GM18505 (cell line): ENCODE measurements at regions not wholly inside any gene's neighbourhood (a gene's known extent, or its start where the extent isn't known, plus 50 kb on each side); places are given as distances from the start of the nearest gene placed in this dataset.

Experiments used
- ATAC-seq: cut with Tn5 transposase; IDR thresholded peaks from one replicate; pipeline ENCODE4 v1.9.1; 2021; ENCODE audit not compliant: unreplicated experiment
- POLR2A ChIP-seq: IDR thresholded peaks from 4 replicates; pipeline ENCODE4 v1.6.1; 2011; ENCODE audit warnings: borderline replicate concordance; ENCODE audit not compliant: insufficient read depth, insufficient read length; ENCODE audit errors: extremely low read depth

DNA sequence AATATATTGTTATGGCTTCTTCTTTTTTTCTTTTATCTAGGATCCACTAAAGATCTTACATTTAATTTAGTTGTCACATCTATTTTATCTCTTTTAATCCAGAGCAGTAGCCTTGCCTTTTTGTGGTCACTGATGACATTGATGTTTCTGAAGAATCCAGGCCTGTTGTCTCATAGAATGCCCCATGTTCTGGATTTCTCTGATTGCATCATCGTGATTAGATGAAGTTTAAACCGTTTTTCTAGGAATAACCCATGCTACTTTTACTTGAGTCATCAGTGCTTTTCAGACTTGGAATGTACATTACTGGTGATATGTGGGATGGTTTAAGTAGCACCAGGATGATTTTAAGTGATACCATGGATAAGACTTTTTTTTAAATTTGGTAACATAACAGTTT lies 106.4 kb upstream of the CES5A start:
- ATAC-seq: no peak
- TF ChIP-seq POLR2A: no peak

DNA sequence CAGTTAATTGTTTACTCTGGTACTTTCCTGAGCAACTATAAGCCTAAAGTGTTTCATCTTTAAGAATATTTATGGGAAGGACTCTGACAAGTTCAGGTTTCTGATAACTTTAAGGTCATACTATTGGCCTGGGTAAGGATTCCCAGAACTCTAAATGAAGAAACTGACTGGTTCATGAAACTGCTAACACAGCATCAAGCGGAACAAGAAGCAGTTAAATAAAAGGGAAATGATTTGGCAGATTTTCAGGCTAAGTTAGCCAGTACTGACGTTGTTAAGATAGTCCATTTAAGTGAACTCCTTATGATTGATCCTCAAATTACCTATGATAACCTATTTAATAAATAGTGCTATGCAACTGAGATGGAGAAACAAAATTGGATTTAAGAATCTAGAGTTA lies 101.6 kb upstream of the CES5A start:
- no peak for TF ChIP-seq POLR2A
- ATAC-seq: no peak

DNA sequence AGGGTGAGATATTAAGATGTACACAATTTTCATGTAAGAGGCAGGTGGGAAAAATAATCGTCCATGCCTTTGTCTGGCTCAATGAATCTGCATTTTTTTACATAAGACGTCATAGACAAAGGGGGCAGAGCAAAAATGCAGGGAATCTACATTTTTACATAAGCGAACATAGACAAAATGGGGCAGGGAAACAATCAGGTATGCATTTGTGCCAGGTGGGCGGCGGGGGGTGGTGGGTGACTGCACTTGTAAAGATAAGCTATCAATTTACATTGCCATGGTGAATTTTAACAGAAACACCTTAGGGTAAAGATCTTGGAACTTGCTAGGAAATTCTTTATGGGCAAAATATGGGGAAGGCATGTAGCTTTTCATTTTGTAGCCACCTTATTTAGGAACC lies 96.3 kb upstream of the CES5A start:
- no peak for TF ChIP-seq POLR2A
- no peak for ATAC-seq

DNA sequence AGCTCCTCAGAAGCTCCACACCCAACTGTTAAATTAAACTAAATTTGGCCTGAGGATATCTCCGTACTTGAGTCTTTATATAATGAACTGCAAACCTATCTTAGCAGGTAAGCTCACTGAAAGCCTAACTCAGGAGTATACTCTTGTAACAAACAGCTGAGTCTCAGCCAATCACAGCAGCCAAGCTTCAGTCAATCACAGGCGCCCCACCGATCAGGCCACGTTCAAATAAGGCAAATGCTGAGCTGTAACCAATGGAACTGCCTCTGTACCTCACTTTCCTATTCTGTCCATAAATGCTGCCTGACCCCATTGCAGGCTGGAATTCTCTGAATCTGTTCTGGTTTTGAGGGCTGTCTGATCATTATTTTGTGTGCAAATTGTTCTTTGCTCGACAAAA lies 93.0 kb upstream of the CES5A start:
- no peak for TF ChIP-seq POLR2A
- ATAC-seq: no peak

DNA sequence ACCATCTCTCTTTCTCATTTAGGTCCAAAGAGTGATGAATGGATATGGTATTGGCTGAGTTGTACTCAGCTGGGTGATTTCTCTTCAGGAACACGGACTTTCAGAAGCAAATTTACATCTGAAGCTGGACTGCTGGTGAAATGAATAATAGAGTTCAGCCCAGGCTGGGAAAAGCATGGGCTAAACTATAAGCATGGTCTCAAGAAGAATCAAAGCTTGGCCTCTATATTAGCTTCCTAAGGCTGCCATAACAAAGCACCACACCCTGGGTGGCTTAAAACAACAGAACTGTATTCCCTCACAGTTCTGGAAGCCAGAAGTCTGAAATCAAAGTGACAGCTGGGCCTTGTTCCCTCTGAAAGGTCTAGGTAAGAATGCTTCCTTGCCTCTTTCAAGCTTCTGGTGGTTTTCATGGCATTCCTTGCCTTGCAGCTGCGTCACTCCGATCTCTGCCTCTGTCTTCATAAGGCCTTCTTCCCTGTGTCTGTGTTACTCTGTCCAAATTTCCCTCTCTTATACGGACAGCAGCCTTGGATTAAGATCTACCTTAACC lies 89.8 kb upstream of the CES5A start:
- TF ChIP-seq POLR2A: no peak
- no peak for ATAC-seq

DNA sequence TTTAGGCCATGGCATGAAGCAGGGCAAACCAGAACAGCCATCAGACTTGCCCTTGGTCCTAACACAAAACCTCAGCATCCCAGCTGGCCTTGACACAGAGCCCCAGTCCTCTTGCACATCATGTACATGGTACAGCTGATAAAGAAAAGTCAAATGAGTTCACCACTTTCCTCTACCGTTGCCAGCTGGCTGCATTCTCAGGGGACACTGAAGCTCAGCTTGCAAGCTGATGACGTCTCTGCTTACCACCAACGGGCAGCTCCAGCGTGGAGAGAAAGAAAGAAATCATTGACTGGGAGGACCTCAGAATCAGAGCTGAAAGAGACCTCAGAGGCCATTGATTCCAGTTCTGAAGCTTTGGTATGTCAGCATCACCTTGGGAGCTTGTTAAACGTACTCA lies 80.7 kb upstream of the CES5A start:
- TF ChIP-seq POLR2A: no peak

DNA sequence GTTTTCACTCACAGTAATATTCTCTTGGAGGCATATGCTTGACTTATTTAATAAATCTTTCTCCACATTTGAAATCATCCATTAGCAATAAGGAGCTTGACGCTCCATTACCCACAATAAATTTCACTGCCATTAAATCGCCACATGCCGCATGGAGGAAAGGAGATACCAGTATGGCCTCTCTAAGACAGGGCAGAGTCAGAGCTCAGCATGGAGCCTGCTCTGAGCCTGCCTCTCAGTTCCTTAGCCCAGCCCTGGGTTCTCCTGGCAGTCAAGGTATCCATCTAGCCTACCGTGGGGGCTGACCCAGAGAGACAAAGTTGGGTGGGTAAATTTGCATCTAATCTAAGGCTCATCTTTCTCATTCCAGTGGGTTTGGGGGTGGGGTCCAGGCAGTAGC lies 80.3 kb upstream of the CES5A start:
- no peak for ATAC-seq
- no peak for TF ChIP-seq POLR2A

More for the DNA sequence above, 80.7 kb upstream of the CES5A start:
- no peak for ATAC-seq

DNA sequence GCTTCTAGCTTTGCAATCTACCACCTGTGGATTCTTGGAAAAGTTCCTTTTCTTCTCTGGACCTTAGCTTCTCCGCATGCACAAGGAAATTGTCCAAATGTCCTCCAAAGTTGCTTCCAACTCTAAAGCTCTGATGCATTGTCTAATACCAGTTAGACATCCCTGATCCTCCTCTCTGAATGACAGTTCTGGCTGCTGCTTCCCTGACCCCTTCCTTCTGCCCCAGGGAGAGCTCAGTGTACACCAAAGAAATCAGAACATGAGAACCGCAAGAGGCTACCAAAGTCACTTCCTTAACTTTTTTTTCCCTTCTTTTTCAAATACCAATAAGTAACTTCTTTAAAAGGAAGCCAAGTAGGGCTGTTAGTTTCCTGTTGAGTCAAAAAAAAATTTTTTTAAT lies 79.7 kb upstream of the CES5A start:
- TF ChIP-seq POLR2A: no peak
- ATAC-seq: no peak

DNA sequence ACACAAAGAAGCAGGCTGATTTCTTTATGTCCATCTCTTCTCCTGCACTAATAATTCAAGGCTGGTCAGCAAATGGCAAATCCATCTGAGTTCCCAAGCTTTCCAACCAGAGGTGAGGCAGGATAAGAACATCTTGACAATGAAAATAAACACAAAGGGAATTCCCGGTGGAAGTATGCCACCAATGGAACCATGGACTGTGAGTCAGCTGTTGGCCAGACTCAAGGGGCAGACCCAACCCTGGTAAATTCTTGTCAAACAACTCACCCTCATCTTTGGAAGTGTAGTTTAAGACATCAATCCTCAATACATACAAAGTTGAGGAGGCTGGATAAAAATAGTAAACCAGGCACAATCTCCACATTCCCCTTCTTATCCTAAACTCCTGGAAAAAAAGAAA lies 74.3 kb upstream of the CES5A start:
- no peak for ATAC-seq
- no peak for TF ChIP-seq POLR2A

DNA sequence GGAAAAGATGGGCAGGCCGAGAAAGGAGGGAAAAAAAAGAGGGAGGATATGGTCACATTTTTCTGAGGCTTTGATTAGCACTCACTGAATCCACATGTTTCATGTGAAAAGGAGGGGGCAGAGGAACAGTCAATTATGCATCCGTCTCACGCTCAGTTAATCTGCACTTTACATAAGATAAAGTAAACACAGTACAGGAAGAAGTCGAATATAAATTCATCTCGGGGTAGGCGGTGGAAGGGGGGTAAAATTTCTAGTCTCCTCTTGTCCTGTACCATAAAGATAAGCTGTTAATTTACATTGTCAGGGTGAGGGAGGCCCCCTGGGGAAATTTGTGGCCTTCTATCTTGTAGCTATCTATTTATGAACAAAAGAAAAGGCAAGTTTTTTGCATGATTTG lies 73.1 kb upstream of the CES5A start:
- ATAC-seq: no peak
- TF ChIP-seq POLR2A: no peak

DNA sequence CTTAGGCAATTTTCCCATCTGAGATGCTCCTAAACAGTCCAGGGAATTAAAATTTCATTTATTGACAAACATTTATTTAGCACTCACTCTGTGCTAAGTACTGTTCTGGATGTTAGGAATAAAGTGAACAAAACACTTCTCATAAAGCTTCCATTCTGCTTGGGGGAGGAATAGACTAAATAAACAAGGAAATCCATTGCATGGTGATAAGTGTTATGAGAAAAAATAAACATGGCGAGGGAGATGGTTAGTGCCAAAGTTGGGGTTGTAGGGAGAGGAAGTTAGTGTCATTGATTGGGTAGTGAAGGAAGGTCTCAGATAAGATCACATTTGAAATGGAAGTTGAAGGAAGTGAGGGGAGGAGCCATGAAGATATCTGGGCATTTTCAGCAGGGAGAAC lies 72.2 kb upstream of the CES5A start:
- no peak for ATAC-seq
- TF ChIP-seq POLR2A: no peak

DNA sequence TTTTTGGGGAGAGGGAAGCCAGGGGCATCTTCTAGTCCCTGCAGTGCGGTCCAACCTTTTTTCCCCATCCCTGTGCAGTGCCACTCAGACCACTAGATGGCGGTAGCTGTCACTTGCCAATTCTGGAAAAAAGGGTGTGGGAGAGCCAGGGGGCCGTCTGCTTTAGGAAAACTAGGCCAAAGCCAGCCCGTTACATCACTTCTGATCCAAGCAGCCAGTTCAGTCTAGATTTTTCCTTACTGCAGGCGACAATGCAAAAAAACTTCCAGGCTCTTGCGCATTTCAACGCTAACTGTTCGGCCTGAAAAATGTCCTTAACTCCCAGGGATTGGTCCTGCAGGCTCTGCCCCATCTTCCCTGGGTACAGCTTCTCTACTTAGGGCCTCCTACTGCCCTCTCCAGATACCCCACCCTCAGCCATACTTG lies 69.2 kb upstream of the CES5A start:
- ATAC-seq: no peak
- TF ChIP-seq POLR2A: no peak

DNA sequence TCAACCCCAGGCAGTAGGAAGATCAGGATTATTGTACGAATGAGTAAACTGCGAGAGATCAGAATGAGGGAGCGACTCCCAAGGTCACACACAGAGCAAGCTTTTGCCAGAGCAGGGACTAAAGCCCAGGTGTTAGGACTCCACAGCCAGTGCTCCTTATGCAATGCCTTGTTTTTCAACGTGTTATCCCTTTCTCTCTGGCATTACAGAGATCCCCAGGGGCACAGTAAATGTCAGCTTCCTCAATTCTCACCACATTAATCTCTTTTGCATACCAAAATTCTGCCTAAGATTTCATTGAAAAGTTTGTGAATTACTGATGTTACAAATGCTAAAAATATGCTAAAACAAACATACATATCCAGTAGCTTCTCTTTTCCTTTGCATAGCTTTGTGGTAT lies 68.1 kb upstream of the CES5A start:
- no peak for ATAC-seq
- no peak for TF ChIP-seq POLR2A

DNA sequence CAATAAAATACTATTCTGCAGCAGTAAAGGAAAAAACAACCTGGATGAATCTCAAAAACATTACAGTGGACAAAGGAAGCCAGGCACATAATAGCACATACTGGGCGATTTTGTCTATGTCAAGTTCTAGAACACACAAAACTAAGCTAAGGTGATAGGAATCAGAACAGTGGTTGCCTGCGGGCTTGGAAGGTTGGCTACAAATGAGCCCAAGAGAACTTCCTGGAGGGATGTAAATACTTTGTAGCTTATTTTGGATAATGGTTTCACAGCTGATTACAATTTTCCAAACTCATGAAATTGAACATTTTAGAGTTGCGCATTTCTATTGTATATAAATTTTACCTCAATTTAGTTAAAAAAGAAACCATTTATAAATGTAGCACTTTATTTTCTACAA lies 67.6 kb upstream of the CES5A start:
- no peak for TF ChIP-seq POLR2A
- no peak for ATAC-seq

DNA sequence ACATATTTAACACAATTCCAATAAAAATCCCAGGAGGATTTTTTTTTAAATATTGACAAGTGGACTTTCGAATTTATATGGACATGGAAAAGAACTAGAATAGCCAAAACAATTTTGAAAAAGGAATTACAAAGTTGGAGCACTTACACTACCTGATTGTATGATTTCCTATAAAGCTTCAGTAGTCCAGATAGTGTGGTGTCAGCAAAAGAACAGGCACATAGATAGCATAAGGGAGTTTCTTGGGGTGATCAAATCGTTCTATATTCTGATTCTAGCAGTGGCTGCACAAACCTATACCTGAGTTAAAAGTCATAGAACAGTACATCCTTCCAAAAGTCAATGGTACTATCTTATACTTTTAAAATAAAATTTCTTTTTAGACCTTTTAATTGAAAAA lies 66.4 kb upstream of the CES5A start:
- ATAC-seq: no peak
- TF ChIP-seq POLR2A: no peak
